Hematopoietic multipotent progenitor cell (in vitro differentiated cells): ENCODE measurements at regions not wholly inside any gene's neighbourhood (a gene's known extent, or its start where the extent isn't known, plus 50 kb on each side); places are given as distances from the start of the nearest gene placed in this dataset.

Source experiments
- DNase-seq, 3 donors: peaks; one replicate each; pipeline ENCODE4 v3.0.0-alpha.2; 2011 to 2015; ENCODE audit warnings: low read depth in 2 of 3, low spot score in 2 of 3
- small RNA-seq: library from RNA; depleted of rRNA; stranded (forward); fragments of <200 nt; gene quantifications from one replicate; pipeline ENCODE3, GENCODE V24; 2012

DNA sequence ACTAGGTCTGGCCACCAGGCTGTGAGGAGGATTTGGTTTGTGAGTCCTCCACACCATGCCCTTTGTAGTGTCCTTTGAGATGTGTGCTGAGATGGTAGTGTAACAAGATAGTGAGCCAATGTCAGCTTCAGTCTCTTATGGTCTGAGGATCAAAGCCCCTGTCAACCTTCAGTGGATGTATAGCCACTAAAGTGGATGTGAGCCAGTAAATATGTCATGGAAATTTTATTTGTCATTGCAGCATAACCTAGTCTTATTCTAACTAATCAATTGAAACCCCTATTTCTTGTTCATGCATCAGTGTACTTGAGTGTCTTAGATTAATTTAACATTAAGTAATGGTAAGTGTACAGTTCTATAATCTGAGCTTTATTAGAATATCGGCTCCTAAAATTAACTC, 51.0 kb upstream of the WAC start:
- no peak for DNase-seq

Small RNA genes lying in the stretch of these regions (small RNA-seq; reads per million reads assigned to genes)
- gene RF00012 = 0.61 reads per million
